Gastroesophageal sphincter (tissue), 4 donors: ENCODE measurements at regions not wholly inside any gene's neighbourhood (a gene's known extent, or its start where the extent isn't known, plus 50 kb on each side); places are given as distances from the start of the nearest gene placed in this dataset.

Experiments used
- ATAC-seq: fragments of 150-250 bp; one replicate; pipeline ENCODE4 v1.9.1; 2016; ENCODE audit warnings: mild to moderate bottlenecking, moderate library complexity
- H3K27ac ChIP-seq, 4 donors: fragments of 200-600 bp; sonication (generic) in 3 of 4; 1 replicate in 3 of 4; 2 replicates in 1 of 4; pipeline ENCODE4 v1.5.1; 2016 to 2019
- H3K27me3 ChIP-seq: fragments of 200-600 bp; sonication (generic); one replicate; pipeline ENCODE4 v1.5.1; 2019
- H3K36me3 ChIP-seq, 2 donors: fragments of 200-600 bp; sonication (generic); one replicate each; pipeline ENCODE4 v1.5.1; 2019; ENCODE audit warnings: control low read depth in 1 of 2
- H3K4me1 ChIP-seq, 3 donors: fragments of 200-600 bp; sonication (generic); 1 replicate in 2 of 3; 2 replicates in 1 of 3; pipeline ENCODE4 v1.5.1; 2016 to 2019; ENCODE audit warnings: control low read depth in 2 of 3
- H3K4me3 ChIP-seq, 2 donors: fragments of 200-600 bp; sonication (generic); one replicate each; pipeline ENCODE4 v1.5.1; 2019; ENCODE audit warnings: mild to moderate bottlenecking in 1 of 2, moderate library complexity in 1 of 2
- H3K9me3 ChIP-seq, 3 donors: fragments of 200-600 bp; sonication (generic); one replicate each; pipeline ENCODE4 v1.5.1; 2017 to 2019; ENCODE audit warnings: control low read depth in 2 of 3
- EP300 ChIP-seq: sonication (generic); formaldehyde crosslinking; IDR thresholded peaks from one replicate; pipeline ENCODE4 v1.6.1; 2017; ENCODE audit warnings: antibody characterized with exemption, mild to moderate bottlenecking
- POLR2A ChIP-seq, 2 donors: fragments of 450-650 bp; IDR thresholded peaks; one replicate each; pipeline ENCODE4 v1.6.1; 2017; ENCODE audit warnings: antibody characterized with exemption in 2 of 2, mild to moderate bottlenecking in 2 of 2, moderate library complexity in 1 of 2
- POLR2AphosphoS5 ChIP-seq: sonication (generic); formaldehyde crosslinking; IDR thresholded peaks from one replicate; pipeline ENCODE4 v1.6.1; 2017; ENCODE audit warnings: antibody characterized with exemption
- WGBS, 2 donors: methylation state at CpG; one replicate each; pipeline ENCODE4 v1.1.5; 2018; ENCODE audit warnings: low coverage in 1 of 2; 5-methylcytosine and 5-hydroxymethylcytosine counted together
- TF ChIP-seq, protein P1 (sequence below), 4 experiments: fragments of 200-600 bp in 2 of 4; fragments of 450-650 bp in 2 of 4; sonication (generic) in 1 of 4; IDR thresholded peaks; one replicate each; pipeline ENCODE4 v1.5.1; 2017 to 2019; ENCODE audit warnings: antibody characterized with exemption in 4 of 4, mild to moderate bottlenecking in 2 of 4, moderate library complexity in 2 of 4

DNA sequence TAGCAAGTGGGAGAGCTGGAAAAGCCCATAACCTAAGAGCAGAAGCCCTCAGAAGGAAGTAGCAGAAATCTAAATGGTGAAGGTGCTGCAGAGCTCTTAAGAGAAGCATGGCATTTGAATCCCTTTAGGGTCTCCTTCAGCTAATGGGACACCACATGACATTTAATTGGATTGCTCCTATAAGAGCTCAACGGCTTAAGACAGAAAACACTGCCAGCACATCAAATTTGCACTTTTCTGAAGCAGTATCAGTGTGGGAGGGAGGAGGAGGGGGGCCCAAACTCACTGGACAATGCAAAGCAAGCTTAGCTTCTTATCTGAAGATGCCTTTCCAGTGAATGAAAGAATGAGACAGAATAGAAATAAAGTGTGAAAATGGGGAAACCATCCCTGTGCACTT lies 287.9 kb upstream of the MTNR1B start:
- Histone ChIP-seq H3K27me3 (no peaks in the 10 kb centered on the region), H3K4me3 (no peak overlapping the region), H3K9me3 (no peaks in the 10 kb centered on the region), H3K36me3 (no peaks in the 10 kb centered on the region), H3K4me1 (no peaks in the 10 kb centered on the region), H3K27ac (no peak overlapping the region)
- TF ChIP-seq EP300 (no peak), POLR2AphosphoS5 (no peak), POLR2A (IDR thresholded peaks at IDR 0.05) (no peak)
- TF ChIP-seq, protein P1, sequence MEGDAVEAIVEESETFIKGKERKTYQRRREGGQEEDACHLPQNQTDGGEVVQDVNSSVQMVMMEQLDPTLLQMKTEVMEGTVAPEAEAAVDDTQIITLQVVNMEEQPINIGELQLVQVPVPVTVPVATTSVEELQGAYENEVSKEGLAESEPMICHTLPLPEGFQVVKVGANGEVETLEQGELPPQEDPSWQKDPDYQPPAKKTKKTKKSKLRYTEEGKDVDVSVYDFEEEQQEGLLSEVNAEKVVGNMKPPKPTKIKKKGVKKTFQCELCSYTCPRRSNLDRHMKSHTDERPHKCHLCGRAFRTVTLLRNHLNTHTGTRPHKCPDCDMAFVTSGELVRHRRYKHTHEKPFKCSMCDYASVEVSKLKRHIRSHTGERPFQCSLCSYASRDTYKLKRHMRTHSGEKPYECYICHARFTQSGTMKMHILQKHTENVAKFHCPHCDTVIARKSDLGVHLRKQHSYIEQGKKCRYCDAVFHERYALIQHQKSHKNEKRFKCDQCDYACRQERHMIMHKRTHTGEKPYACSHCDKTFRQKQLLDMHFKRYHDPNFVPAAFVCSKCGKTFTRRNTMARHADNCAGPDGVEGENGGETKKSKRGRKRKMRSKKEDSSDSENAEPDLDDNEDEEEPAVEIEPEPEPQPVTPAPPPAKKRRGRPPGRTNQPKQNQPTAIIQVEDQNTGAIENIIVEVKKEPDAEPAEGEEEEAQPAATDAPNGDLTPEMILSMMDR (IDR thresholded peaks at IDR 0.05), result no peak
- WGBS, 2 donors, result 69 to 70% methylated on average over 1 of the region's 1 CpG
- ATAC-seq, result no peak

DNA sequence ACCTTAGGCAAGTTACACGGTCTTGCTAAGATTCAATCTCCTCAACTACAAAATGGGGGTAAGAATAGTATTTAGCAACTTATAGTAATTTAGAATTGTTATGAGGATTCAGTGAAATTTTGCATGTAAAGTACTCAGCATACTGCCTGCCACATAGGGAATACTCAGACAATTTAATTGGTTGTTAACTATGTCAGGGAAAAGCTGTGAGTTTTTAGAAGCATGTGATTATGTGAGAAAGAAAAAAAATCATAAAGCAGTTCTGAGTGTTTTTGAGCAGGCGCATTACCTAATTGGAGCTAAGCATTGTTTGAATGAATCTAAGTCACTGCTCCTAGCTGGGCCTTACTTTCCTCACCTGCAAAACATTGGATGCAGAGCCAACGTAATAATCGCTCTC lies 287.3 kb upstream of the MTNR1B start:
- TF ChIP-seq POLR2AphosphoS5 (no peak), EP300 (no peak), POLR2A (IDR thresholded peaks at IDR 0.05) (no peak)
- TF ChIP-seq, protein P1 (IDR thresholded peaks at IDR 0.05), result no peak
- ATAC-seq, result no peak
- Histone ChIP-seq H3K4me1 (no peaks in the 10 kb centered on the region), H3K27ac (no peak overlapping the region), H3K4me3 (no peak overlapping the region), H3K27me3 (no peaks in the 10 kb centered on the region), H3K9me3 (no peaks in the 10 kb centered on the region), H3K36me3 (no peaks in the 10 kb centered on the region)
- 91 to 94% methylated on average over 4 of the region's 4 CpGs for WGBS, 2 donors

DNA sequence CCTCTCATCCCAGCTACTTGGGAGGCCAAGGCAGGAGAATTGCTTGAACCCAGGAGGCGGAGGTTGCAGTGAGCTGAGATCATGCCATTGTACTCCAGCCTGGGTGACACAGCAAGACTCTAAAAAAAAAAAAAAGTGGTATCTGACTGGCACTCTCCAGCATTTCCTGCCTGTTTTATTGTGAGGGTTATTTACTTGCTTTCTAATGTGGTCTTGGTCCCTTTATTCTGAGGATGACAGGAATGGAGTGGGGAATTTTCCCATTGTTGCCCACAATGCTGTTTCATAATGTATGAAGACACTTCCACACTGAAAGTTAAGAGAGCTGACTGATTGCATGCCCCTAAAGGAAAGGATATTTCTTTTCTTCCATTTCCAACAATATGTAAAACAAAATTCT lies 286.5 kb upstream of the MTNR1B start:
- Histone ChIP-seq H3K27me3 (no peaks in the 10 kb centered on the region), H3K36me3 (no peaks in the 10 kb centered on the region), H3K4me1 (no peaks in the 10 kb centered on the region), H3K9me3 (no peaks in the 10 kb centered on the region), H3K4me3 (no peak overlapping the region), H3K27ac (no peak overlapping the region)
- no peak for ATAC-seq
- TF ChIP-seq POLR2A (IDR thresholded peaks at IDR 0.05) (no peak), EP300 (no peak), POLR2AphosphoS5 (no peak)
- no CpG with 5 or more reads among the region's 1 CpG for WGBS, 2 donors

DNA sequence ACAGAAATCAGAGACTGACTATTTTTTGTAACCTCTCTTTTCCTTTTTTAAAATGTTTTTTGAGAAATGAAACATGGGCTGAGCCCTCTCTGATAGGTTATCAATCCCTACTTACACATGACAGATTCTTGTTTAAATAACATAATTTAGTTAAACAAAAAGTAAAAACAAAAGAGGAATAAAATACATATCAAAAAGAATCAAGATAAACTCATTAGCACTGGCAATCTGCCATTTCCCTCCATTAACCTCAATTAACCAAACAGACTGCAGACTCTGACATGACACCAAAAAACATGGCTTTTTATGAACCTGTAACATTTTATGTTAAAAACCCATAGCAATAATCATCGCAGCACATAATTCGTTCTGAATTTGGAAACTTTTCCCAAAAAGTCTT lies 284.4 kb upstream of the MTNR1B start:
- no peaks in the 10 kb centered on the region for H3K9me3 ChIP-seq
- TF ChIP-seq POLR2AphosphoS5, result no peak
- TF ChIP-seq, protein P1 (IDR thresholded peaks at IDR 0.05), result no peak
- TF ChIP-seq EP300, result no peak
- TF ChIP-seq POLR2A (IDR thresholded peaks at IDR 0.05), result no peak
- WGBS, 2 donors, result 77 to 85% methylated on average over 2 of the region's 2 CpGs

DNA sequence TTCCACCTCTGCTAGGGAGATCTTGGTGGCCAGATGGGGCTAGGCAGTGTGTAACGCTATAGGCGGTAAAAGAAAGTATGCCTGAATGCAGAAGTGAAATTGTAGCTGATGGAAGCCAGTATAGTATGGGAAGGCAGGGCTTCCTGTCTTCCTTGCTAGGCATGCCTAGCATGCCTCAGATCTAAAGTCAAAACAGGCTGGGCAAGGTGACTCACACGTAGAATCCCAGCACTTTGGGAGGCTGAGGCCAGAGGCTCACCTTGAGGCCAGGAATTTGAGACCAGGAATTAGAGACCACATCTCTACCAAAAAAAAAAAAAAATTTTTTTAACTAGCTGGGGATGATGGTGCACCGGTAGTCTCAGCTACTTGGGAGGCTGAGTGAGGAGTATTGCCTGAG lies 281.7 kb upstream of the MTNR1B start:
- Histone ChIP-seq H3K4me1 (no peaks in the 10 kb centered on the region), H3K9me3 (no peaks in the 10 kb centered on the region), H3K27me3 (no peaks in the 10 kb centered on the region), H3K36me3 (no peaks in the 10 kb centered on the region), H3K4me3 (no peak overlapping the region), H3K27ac (no peak overlapping the region)
- no peak for TF ChIP-seq POLR2AphosphoS5
- TF ChIP-seq EP300, result no peak
- TF ChIP-seq, protein P1 (IDR thresholded peaks at IDR 0.05), result no peak
- no peak for ATAC-seq
- 97 to 100% methylated on average over 1 to 3 of the region's 4 CpGs for WGBS, 2 donors

More for the DNA sequence above, 284.4 kb upstream of the MTNR1B start:
- H3K36me3 ChIP-seq, result no peaks in the 10 kb centered on the region
- no peak for ATAC-seq
- H3K27ac ChIP-seq, result no peak overlapping the region
- no peaks in the 10 kb centered on the region for H3K27me3 ChIP-seq
- no peaks in the 10 kb centered on the region for H3K4me1 ChIP-seq
- H3K4me3 ChIP-seq, result no peak overlapping the region

DNA sequence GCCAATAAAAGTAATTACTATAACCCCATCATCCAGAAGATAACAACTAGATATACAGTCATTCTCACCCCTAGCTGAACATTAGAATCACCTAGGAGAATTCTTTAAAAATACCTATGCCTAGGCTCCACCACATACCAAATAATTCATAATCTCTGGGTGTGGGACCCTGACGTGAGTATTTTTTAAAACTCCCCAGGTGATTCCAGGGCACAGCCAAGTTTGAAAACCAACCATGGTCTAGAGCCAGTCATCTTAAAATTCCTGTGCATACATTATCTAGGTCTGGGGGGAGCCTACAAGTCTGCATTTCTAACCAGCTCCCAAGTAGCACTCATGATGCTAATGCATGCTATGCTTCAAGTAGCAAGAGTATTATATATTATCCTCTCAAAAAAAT lies 281.0 kb upstream of the MTNR1B start:
- no peak for ATAC-seq
- TF ChIP-seq POLR2AphosphoS5 (no peak), POLR2A (IDR thresholded peaks at IDR 0.05) (no peak), EP300 (no peak)
- TF ChIP-seq, protein P1 (IDR thresholded peaks at IDR 0.05), result no peak
- WGBS, 2 donors, result 83 to 86% methylated on average over 1 of the region's 1 CpG

More for the DNA sequence above, 281.0 kb upstream of the MTNR1B start:
- Histone ChIP-seq H3K9me3 (no peaks in the 10 kb centered on the region), H3K27me3 (no peaks in the 10 kb centered on the region), H3K27ac (no peak overlapping the region), H3K4me3 (no peak overlapping the region), H3K4me1 (no peaks in the 10 kb centered on the region), H3K36me3 (no peaks in the 10 kb centered on the region)
